ENCODE measurements at regions not wholly inside any gene's neighbourhood (a gene's known extent, or its start where the extent isn't known, plus 50 kb on each side); places are given as distances from the start of the nearest gene placed in this dataset.

GRCh38 chr1:199410462-199410861, 617.0 kb upstream of the NR5A2 start:
- Histone ChIP-seq H3K27me3 (ENCODE audit: insufficient read depth, poor library complexity, severe bottlenecking) (no peaks in the 10 kb centered on the region), H3K4me3 (replicated peaks; ENCODE audit: insufficient read depth, low read length) (no peak overlapping the region), H3K27ac (replicated peaks) (no peak overlapping the region)
- TF ChIP-seq CTCF (IDR thresholded peaks at IDR 0.05; ENCODE audit: insufficient read depth, low read length) (no peak), GABPA (IDR thresholded peaks at IDR 0.05; ENCODE audit: low read depth) (no peak), POLR2AphosphoS5 (IDR thresholded peaks at IDR 0.05; ENCODE audit: low read depth) (no peak), SPI1 (IDR thresholded peaks at IDR 0.05; ENCODE audit: borderline replicate concordance, low read depth) (no peak), REST (IDR thresholded peaks at IDR 0.05; ENCODE audit: insufficient replicate concordance, low read depth) (no peak)
- no peak for DNase-seq (ENCODE audit: low read depth in 1 of 2, low spot score in 1 of 2)

- H3K27ac ChIP-seq (replicated peaks), result no peak overlapping the region
- DNase-seq (ENCODE audit: low read depth in 1 of 2, low spot score in 1 of 2), result no peak
- H3K4me3 ChIP-seq (replicated peaks; ENCODE audit: insufficient read depth, low read length), result no peak overlapping the region
- H3K27me3 ChIP-seq (ENCODE audit: insufficient read depth, poor library complexity, severe bottlenecking), result no peaks in the 10 kb centered on the region
- TF ChIP-seq GABPA (IDR thresholded peaks at IDR 0.05; ENCODE audit: low read depth), result no peak
- no peak for TF ChIP-seq REST (IDR thresholded peaks at IDR 0.05; ENCODE audit: insufficient replicate concordance, low read depth)
- TF ChIP-seq CTCF (IDR thresholded peaks at IDR 0.05; ENCODE audit: insufficient read depth, low read length), result no peak
- TF ChIP-seq POLR2AphosphoS5 (IDR thresholded peaks at IDR 0.05; ENCODE audit: low read depth), result no peak
- TF ChIP-seq SPI1 (IDR thresholded peaks at IDR 0.05; ENCODE audit: borderline replicate concordance, low read depth), result no peak
Measured at GRCh38 chr1:199411506-199411905, 616.0 kb upstream of the NR5A2 start.

GRCh38 chr1:199422206-199422605, 605.3 kb upstream of the NR5A2 start:
- TF ChIP-seq SPI1 (IDR thresholded peaks at IDR 0.05; ENCODE audit: borderline replicate concordance, low read depth), result no peak
- TF ChIP-seq REST (IDR thresholded peaks at IDR 0.05; ENCODE audit: insufficient replicate concordance, low read depth), result no peak
- TF ChIP-seq CTCF (IDR thresholded peaks at IDR 0.05; ENCODE audit: insufficient read depth, low read length), result no peak
- no peak for TF ChIP-seq GABPA (IDR thresholded peaks at IDR 0.05; ENCODE audit: low read depth)
- no peak for TF ChIP-seq POLR2AphosphoS5 (IDR thresholded peaks at IDR 0.05; ENCODE audit: low read depth)
- H3K27ac ChIP-seq (replicated peaks), result no peak overlapping the region
- no peak overlapping the region for H3K4me3 ChIP-seq (replicated peaks; ENCODE audit: insufficient read depth, low read length)

More at GRCh38 chr1:199422206-199422605, 605.3 kb upstream of the NR5A2 start:
- H3K27me3 ChIP-seq (ENCODE audit: insufficient read depth, poor library complexity, severe bottlenecking), result no peaks in the 10 kb centered on the region
- no peak for DNase-seq (ENCODE audit: low read depth in 1 of 2, low spot score in 1 of 2)

Measured in HL-60 (cell line).